Breast epithelium (tissue), 3 donors: ENCODE measurements at regions not wholly inside any gene's neighbourhood (a gene's known extent, or its start where the extent isn't known, plus 50 kb on each side); places are given as distances from the start of the nearest gene placed in this dataset.

ENCODE experiments used
- CTCF ChIP-seq, 3 donors: fragments of 450-650 bp; IDR thresholded peaks; one replicate each; pipeline ENCODE4 v1.5.1; 2016 to 2017; ENCODE audit warnings: antibody characterized with exemption in 3 of 3, mild to moderate bottlenecking in 3 of 3, moderate library complexity in 3 of 3
- POLR2AphosphoS5 ChIP-seq, 3 donors: sonication (generic); formaldehyde crosslinking; IDR thresholded peaks; one replicate each; pipeline ENCODE4 v1.6.1; 2017; ENCODE audit warnings: antibody characterized with exemption in 3 of 3

DNA sequence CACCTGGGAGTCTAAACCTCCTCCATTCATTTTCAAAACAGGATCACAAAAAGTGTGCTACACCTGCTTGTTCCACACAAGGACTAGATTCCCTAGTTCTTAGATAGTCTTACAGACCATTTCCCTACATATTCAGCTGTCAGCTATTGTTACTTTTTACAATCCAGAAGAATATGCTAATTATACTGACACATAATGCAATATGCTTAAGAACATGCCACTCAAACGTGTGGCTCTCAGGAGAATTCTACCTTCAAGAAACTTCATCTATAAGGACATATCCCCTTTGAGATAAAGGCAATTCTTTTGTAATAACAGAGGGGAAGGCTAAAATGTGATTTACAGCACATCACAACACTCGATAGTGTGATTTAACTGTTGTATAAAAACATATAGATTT, 456.1 kb upstream of the ARRDC3 start:
- TF ChIP-seq CTCF (IDR thresholded peaks at IDR 0.05) (no peak), POLR2AphosphoS5 (IDR thresholded peaks at IDR 0.05) (no peak)
